ENCODE measurements at regions not wholly inside any gene's neighbourhood (a gene's known extent, or its start where the extent isn't known, plus 50 kb on each side); places are given as distances from the start of the nearest gene placed in this dataset.

DNA sequence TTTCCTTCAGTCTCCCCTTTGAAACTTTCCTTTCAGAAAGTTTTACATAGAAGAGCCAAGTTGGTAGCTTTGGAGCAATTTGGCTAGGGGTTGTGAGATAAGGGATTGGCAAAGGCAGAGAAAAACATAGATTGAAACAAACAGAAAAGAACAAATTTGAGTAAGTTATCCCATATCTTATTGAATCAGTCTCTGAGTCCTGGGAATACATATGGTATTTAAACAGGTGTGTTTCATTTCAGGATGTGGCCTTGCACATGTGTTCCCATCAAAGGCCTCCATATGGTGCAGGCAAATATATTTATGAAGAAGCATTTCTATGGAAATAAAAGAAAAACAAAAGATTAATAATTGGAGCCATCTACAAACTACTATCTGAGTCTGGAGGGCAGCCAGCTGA is 227.9 kb upstream of the ZFP42 start:
- DNase-seq (ENCODE audit: low read depth in 1 of 2, low spot score in 1 of 2): no peak
- TF ChIP-seq, protein P1, sequence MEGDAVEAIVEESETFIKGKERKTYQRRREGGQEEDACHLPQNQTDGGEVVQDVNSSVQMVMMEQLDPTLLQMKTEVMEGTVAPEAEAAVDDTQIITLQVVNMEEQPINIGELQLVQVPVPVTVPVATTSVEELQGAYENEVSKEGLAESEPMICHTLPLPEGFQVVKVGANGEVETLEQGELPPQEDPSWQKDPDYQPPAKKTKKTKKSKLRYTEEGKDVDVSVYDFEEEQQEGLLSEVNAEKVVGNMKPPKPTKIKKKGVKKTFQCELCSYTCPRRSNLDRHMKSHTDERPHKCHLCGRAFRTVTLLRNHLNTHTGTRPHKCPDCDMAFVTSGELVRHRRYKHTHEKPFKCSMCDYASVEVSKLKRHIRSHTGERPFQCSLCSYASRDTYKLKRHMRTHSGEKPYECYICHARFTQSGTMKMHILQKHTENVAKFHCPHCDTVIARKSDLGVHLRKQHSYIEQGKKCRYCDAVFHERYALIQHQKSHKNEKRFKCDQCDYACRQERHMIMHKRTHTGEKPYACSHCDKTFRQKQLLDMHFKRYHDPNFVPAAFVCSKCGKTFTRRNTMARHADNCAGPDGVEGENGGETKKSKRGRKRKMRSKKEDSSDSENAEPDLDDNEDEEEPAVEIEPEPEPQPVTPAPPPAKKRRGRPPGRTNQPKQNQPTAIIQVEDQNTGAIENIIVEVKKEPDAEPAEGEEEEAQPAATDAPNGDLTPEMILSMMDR (IDR thresholded peaks at IDR 0.05; ENCODE audit: low read depth, low read length): no peak
- Histone ChIP-seq H3K4me3 (no peak overlapping the region), H3K27me3 (no peaks in the 10 kb centered on the region), H3K27ac (no peak overlapping the region), H3K36me3 (no peaks in the 10 kb centered on the region), H3K4me1 (ENCODE audit: low read depth) (no peaks in the 10 kb centered on the region), H3K9me3 (ENCODE audit: low read depth) (no peaks in the 10 kb centered on the region)

DNA sequence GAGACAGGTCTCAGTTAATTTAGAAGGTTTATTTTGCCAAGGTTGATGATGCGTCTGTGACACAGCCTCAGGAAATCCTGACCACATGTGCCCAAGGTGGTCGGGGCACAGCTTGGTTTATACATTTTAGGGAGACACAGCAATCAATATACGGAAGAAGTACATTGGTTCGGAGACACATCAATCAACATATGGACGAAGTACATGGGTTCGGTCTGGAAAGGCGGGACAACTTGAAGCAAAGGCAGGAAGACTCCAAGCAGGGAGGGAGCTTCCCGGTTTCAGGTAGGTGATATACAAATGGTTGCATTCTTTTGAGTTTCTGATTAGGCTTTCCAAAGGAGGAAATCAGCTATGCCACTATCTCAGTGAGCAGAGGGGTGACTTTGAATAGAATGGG is 225.2 kb upstream of the ZFP42 start:
- H3K36me3 ChIP-seq: no peaks in the 10 kb centered on the region
- TF ChIP-seq, protein P1 (IDR thresholded peaks at IDR 0.05; ENCODE audit: low read depth, low read length): no peak
- no peak overlapping the region for H3K27ac ChIP-seq
- no peaks in the 10 kb centered on the region for H3K27me3 ChIP-seq
- H3K4me3 ChIP-seq: no peak overlapping the region
- no peaks in the 10 kb centered on the region for H3K4me1 ChIP-seq (ENCODE audit: low read depth)
- no peaks in the 10 kb centered on the region for H3K9me3 ChIP-seq (ENCODE audit: low read depth)
- DNase-seq (ENCODE audit: low read depth in 1 of 2, low spot score in 1 of 2): no peak

DNA sequence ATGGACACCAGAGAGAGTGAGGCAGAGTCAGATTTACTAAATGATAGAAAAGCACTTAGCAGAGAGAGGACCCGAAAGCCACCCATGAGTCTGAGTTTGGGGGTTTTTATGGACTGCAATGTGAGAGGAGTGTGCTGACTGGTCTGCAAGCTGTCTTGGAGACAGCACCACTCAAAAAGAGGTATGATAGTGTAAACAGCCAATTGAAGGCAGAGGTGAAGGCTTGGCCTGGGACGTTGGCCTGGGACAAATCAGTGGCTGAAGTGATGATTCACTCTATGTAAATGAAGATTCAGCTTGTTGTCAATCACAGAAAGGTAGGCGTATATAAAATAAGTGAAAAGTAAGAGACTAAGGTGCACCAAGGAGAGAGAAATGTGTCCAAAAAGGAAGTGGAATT is 217.6 kb upstream of the ZFP42 start:
- Histone ChIP-seq H3K27me3 (no peaks in the 10 kb centered on the region), H3K27ac (no peak overlapping the region), H3K4me3 (no peak overlapping the region), H3K36me3 (no peaks in the 10 kb centered on the region), H3K9me3 (ENCODE audit: low read depth) (no peaks in the 10 kb centered on the region), H3K4me1 (ENCODE audit: low read depth) (no peaks in the 10 kb centered on the region)
- TF ChIP-seq, protein P1 (IDR thresholded peaks at IDR 0.05; ENCODE audit: low read depth, low read length): no peak
- DNase-seq (ENCODE audit: low read depth in 1 of 2, low spot score in 1 of 2): no peak

DNA sequence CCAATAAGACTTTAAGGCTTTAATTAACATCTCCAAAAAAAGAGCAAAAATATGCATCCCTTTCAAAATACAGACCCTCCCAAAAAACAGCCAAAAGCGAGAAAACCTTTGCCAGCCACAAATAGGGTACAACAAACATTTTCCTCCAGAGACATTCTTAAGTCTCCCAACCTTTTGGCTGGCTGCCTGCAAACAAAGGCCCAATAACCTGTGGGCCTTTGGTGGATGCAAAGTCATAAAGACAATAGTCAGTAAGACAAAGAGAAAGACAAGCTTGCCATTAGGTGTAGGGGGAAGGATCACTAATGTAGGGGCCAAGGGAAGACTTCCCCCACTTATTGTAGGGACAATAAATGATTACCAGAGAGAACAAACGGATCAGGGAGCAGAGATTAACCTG is 215.5 kb upstream of the ZFP42 start:
- no peak overlapping the region for H3K27ac ChIP-seq
- no peak overlapping the region for H3K4me3 ChIP-seq
- no peaks in the 10 kb centered on the region for H3K27me3 ChIP-seq
- H3K4me1 ChIP-seq (ENCODE audit: low read depth): no peaks in the 10 kb centered on the region
- H3K36me3 ChIP-seq: no peaks in the 10 kb centered on the region
- no peak for DNase-seq (ENCODE audit: low read depth in 1 of 2, low spot score in 1 of 2)
- H3K9me3 ChIP-seq (ENCODE audit: low read depth): no peaks in the 10 kb centered on the region
- TF ChIP-seq, protein P1 (IDR thresholded peaks at IDR 0.05; ENCODE audit: low read depth, low read length): no peak

DNA sequence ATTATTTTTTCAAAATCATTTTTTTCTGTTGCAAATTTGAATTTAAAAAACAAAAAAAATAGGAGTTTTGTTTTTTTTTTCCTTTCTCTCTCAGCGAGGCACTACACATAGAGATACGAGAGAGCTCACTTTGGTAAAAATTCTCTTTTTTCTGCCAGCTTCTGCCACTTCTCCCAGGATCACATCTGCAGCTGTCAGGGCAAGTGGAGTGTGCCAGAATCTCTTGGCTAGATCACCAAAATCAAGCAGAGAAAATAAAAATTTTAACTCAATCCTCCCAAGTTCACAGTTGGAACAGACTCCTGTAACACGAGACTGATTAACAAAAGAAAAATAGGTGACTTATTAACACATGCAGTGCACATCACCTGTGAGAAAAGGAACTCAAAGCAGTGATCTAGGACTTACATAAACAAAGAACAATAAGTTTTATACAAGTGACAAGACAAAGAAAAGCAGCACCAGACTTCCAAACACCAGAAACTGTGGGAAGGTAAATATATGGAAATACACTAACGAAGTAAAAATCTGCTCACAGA is 213.2 kb upstream of the ZFP42 start:
- H3K4me1 ChIP-seq (ENCODE audit: low read depth): no peaks in the 10 kb centered on the region
- TF ChIP-seq, protein P1 (IDR thresholded peaks at IDR 0.05; ENCODE audit: low read depth, low read length): no peak
- no peak overlapping the region for H3K4me3 ChIP-seq
- H3K36me3 ChIP-seq: no peaks in the 10 kb centered on the region
- H3K9me3 ChIP-seq (ENCODE audit: low read depth): no peaks in the 10 kb centered on the region
- DNase-seq (ENCODE audit: low read depth in 1 of 2, low spot score in 1 of 2): no peak
- no peak overlapping the region for H3K27ac ChIP-seq
- H3K27me3 ChIP-seq: no peaks in the 10 kb centered on the region

DNA sequence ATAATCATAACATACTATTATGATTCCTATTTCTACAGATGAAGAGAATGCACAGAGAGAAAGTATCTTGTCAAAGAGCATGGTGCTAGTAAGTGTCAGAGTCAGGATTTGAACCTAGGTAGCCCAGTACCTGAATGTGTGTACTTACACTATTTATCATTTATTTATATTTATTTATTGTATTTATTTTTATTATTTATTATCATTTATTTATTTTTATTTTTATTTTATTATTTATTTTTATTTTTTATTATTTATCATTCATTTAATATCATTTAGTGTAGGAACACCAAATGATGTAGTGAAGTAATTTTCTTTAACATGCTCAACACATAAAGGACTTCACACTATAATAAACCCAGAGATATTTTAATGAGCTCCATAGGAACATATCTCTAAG is 209.4 kb upstream of the ZFP42 start:
- Histone ChIP-seq H3K36me3 (no peaks in the 10 kb centered on the region), H3K27ac (no peak overlapping the region), H3K9me3 (ENCODE audit: low read depth) (no peaks in the 10 kb centered on the region), H3K27me3 (no peaks in the 10 kb centered on the region), H3K4me3 (no peak overlapping the region), H3K4me1 (ENCODE audit: low read depth) (no peaks in the 10 kb centered on the region)
- DNase-seq (ENCODE audit: low read depth in 1 of 2, low spot score in 1 of 2): no peak
- TF ChIP-seq, protein P1 (IDR thresholded peaks at IDR 0.05; ENCODE audit: low read depth, low read length): no peak
